NCI-H1417 (cell line): ENCODE measurements at regions not wholly inside any gene's neighbourhood (a gene's known extent, or its start where the extent isn't known, plus 50 kb on each side); places are given as distances from the start of the nearest gene placed in this dataset.

ENCODE experiments used
- DNase-seq, 3 experiments: peaks; one replicate each; lab custom pipeline; 2025; lab: John Stamatoyannopoulos, UW

GRCh38 chr20:18971574-18971973 lies 158.0 kb downstream of the SCP2D1 start:
- DNase-seq = no peak

GRCh38 chr20:18972251-18972876 lies 158.8 kb downstream of the SCP2D1 start:
- no peak for DNase-seq

- no peak for DNase-seq
These were observed 160.1 kb downstream of the SCP2D1 start for GRCh38 chr20:18973529-18974173.

DNA sequence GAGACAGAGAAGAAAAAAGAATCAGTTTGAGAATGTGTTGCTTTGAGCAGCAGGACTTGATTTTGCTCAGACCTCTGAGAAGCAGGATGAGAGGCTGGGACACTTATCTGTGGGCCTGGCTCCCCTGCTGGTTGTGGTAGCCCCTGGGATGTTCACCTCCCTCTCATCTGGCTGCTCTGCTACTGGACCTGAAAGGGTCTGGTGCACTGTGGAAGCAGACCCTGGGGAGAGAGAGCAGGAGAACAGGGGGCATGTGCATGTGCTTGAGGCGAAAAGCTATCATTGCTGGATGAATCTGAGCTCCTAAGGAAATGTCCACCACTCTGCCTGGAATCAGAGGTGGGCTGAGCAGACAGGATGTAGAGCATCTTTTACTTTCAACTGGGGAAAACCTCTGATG lies 161.1 kb downstream of the SCP2D1 start:
- DNase-seq = no peak

DNA sequence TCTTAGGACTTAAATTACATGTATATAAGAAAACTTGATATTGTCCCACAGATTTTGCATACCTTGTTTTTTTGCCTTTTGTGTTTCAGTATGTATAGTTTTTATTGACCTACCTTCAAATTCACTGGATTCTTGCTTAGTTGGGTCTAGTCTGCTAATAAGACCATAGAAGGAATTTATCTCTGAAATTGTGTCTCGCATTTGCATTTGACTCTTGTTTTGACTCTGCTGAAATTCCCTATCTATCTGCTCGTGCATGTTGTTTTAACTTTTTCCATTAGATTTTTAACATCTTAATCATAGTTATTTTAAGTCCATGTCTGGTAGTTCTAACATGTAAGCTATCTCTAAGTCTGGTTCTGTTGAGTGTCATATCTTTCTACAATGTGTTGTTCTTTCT lies 163.9 kb downstream of the SCP2D1 start:
- DNase-seq = no peak

GRCh38 chr20:18978311-18978710 lies 164.7 kb downstream of the SCP2D1 start:
- DNase-seq = no peak

DNA sequence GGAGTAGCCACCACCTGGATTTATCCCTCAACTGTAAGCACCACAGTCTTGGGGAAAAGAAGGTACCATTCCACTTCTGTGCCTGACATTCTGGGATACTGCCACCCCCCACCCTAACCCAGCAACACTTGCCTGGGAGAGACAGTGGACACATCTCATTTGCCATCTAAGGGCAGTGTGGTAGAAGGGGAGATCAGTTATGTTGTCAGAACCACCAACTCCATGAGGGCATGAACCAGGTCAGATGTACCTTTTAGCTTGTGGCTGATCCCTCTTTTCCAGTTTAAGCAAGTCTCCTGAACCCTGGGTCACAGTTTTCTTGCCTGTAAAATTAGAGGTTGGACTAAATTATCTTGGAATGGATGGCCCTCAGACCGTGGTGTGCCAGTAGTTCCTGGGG lies 165.5 kb downstream of the SCP2D1 start:
- no peak for DNase-seq

- DNase-seq = no peak
These were observed 168.5 kb downstream of the SCP2D1 start for GRCh38 chr20:18981962-18982539.

- peak in 2 of 3 experiments; percentile 62 to 85 for DNase-seq
These were observed 170.2 kb downstream of the SCP2D1 start for GRCh38 chr20:18983796-18984195.

GRCh38 chr20:18984238-18985200 lies 170.9 kb downstream of the SCP2D1 start:
- DNase-seq = peak in 2 of 3 experiments; percentile 61 to 85

DNA sequence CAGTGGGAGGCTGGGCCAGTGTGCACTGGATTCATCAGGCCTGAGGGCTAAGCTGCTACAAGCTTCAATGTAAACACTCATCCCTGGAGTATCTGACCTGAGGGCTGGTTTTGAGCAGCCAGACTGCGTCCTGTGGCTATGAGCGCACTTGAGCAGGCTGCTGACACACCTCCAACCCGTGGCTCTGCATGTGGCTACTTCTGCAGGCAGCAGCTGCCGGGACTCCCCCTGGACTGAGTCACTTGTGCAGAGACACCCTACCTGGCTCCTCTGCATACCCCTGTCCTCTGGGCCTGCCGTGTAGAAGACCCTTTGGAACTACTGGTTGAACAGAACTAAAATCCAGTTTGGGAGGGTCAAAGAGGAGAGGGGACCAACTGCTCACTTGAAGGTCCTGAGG lies 172.0 kb downstream of the SCP2D1 start:
- no peak for DNase-seq

- DNase-seq = no peak
These were observed 172.7 kb downstream of the SCP2D1 start for GRCh38 chr20:18986146-18986830.

DNA sequence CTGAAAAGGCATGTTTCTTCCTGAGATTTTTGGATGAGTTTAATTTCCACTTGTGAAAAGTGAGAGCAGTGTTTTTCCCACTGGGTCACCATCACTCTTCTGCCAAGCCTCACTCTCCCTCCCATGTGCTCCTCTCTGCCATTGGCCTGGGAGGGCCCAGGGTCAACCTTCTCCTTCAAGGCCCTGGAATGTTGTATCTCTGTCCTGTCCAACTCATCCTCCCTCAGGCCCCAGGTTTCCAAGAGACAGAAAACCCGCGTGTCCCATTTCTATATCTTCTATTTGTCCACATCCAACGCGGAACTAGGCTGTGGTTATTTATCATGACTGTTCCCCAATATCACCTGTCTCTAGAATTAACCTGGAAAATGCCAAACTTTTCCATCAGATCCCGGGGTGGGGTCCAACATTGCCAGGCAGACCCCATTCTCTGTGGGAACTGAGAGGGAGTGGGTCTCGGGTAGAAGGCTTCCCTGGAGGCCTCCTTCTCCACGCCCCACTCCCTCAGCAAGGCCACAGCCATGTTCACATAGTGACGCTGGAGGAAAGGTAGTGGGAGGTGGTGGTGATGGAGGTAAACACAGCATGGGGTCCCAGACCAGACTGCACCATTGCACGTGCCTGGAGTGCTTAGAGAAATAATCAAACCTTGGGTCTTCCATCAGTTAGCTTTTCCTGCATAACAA lies 173.5 kb downstream of the SCP2D1 start:
- no peak for DNase-seq

DNA sequence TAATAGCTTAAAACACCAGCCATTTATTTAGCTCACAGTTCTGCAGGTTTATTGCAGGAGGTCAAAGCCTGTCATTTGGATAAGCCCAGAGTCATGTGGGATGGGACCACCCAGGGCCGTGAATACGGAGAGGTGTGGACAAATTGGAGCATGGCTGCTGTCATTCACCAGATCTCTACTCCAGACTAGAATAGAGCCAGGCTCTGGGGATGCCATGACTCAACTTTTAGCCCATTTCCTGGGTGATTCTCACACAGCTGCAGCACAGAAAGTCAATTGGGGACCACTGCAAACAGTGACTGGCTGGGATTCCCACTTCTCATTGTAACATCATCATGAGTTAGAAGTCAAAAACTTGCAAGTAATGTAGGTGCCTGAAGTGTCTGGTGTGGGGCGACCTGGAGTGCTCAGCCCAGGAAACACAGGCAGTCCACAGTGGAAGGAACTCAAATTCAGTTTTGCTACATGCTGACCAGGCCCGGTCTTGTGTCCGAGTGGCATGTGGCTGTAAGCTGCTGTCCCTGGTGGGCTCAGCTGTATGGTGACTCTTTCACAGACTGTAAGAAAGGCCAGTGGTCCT lies 174.3 kb downstream of the SCP2D1 start:
- no peak for DNase-seq

- DNase-seq = no peak
These were observed 175.1 kb downstream of the SCP2D1 start for GRCh38 chr20:18988701-18989100.

GRCh38 chr20:18989736-18990474 lies 176.3 kb downstream of the SCP2D1 start:
- DNase-seq = no peak

DNA sequence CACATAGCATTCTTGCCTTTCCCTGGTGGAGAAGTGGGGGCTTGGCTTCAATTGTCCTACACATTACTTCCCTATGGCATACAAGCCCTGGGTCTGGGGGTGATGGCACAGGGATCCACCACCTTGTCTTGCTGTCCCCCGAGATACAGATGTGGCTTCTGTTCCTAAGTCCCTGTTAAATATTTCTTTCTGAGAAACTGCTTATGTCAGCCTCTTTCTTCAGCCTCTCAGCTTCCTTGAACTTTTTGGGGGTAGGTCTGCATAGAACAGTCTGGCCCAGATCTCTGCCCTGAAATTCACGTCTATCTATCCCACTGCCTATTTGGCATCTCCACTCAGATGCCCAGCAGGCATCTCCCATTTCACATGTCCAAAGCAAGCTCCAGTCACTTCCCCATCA lies 177.4 kb downstream of the SCP2D1 start:
- no peak for DNase-seq

DNA sequence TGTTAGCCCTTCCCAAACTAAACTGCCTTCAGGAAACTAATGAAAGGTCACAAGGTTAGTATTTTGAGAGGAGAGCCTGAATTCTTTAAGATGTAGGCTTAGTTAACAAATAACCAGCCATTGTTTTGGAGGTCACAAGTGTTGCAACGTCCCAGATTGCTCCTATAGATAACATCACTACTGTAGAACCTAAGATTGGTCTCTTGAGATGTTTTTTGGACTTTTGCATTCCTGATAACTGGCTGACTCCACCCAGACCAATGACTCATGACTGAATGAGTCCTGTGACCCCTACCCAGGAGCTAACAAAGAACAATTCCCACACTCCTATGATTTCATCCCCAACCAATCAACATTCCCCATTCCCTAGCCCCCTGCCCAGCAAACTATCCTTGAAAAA lies 178.8 kb downstream of the SCP2D1 start:
- DNase-seq = no peak

- DNase-seq = no peak
These were observed 181.9 kb downstream of the SCP2D1 start for GRCh38 chr20:18995455-18995854.

DNA sequence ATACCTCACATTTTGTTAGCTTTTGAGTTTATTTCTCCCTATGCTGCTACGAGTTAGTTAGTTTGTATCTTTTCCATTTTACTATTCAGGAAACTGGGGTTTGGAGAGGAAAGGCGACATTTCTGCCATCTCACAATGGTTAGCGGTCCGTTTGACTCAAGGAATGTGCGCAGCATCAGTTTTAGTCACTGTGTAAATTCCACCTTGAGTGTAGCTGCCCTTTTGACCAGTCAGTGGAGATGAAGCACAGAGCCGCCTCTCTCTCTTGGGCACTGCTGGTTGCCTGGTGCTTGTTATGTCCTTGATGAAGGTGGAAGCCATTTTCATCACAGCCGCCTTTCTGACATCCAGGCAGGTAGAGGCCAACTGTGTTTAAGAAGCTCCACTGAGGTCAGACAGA lies 185.5 kb downstream of the SCP2D1 start:
- no peak for DNase-seq
